ENCODE measurements at regions not wholly inside any gene's neighbourhood (a gene's known extent, or its start where the extent isn't known, plus 50 kb on each side); places are given as distances from the start of the nearest gene placed in this dataset.
"Not testable (repeated sequence)": the region's sequence is repeated elsewhere in the genome, so short reads cannot be mapped to it uniquely, and the experiment has no call there.

DNA sequence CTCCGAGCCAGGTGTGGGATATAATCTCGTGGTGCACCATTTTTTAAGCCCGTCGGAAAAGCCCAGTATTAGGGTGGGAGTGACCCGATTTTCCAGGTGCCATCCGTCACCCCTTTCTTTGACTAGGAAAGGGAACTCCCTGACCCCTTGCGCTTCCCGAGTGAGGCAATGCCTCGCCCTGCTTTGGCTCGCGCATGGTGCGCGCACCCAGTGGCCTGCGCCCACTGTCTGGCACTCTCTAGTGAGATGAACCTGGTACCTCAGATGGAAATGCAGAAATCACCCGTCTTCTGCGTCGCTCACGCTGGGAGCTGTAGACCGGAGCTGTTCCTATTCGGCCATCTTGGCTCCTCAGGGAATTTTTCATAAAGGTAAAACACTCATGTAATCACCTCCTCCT lies 63.9 kb downstream of the RWDD3 start:
- DNase-seq (ENCODE audit: low spot score in 2 of 2); ATAC-seq; H3K36me3 Mint-ChIP-seq; H3K27ac Mint-ChIP-seq; H3K9me3 Mint-ChIP-seq: not testable (repeated sequence)

DNA sequence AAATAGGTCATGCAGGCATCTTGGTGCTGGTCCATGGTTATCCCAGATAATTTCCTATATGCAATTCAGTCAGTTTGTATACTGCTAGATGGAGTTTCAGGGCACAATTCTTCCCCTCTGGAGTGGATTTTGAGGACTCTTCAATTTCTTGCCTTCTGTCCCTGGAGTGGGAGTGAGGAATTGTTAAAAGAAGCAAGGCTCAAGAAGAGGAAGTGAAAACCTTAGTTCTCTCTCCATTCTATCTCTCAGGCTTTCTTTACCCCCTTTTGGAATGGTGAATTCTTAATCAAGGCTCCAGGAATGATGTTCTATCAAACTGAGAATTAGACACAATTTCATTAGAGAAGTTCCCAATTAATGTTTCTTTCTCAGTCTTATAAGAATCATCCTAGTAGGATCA lies 67.1 kb downstream of the RWDD3 start:
- Mint-ChIP-seq H3K27ac (no peak overlapping the region), H3K36me3 (no peaks in the 10 kb centered on the region), H3K9me3 (no peaks in the 10 kb centered on the region)
- DNase-seq (ENCODE audit: low spot score in 2 of 2) = no peak
- no peak for ATAC-seq

DNA sequence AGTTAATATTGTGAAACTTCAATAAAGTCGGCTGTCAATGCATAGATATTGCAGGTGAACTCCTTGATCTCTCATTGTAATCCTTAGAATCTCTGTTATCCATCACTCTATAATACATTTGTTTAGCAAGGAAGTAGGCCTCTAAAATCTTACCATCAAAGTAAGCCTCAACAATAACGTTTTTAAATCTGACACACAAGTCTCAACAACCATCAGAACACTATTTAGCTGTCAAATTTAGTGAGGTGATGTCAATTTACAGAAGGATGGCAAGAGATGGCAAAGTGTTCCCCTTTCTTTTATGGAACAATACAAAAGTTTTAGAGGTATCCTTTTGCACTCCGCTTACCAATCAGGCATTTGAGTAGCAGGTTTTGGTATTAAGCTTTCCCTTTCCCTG lies 67.6 kb downstream of the RWDD3 start:
- ATAC-seq = no peak
- no peaks in the 10 kb centered on the region for H3K36me3 Mint-ChIP-seq

DNA sequence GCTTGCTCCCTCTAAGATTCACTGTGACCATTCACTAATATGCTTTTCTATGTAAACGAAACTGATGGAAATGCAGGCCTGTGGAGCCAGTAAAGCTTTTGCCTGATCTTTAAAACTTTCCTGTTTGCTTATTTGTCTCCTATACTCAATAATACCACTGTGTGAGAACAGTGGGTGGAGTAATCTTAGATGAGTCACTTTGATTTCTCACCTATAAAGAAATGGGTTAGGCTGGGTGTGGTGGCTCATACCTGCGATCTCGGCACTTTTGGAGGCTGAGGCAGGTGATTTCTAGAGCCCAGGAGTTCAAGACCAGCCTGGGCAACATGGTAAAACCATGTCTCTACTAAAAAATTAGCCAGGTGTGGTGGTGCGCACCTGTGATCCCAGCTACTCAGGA lies 70.8 kb downstream of the RWDD3 start:
- Mint-ChIP-seq H3K27ac (no peak overlapping the region), H3K36me3 (no peaks in the 10 kb centered on the region), H3K9me3 (no peaks in the 10 kb centered on the region)
- ATAC-seq (no peak), DNase-seq (ENCODE audit: low spot score in 2 of 2) (no peak)

More for the DNA sequence above, 67.6 kb downstream of the RWDD3 start:
- H3K27ac Mint-ChIP-seq = no peak overlapping the region
- no peaks in the 10 kb centered on the region for H3K9me3 Mint-ChIP-seq
- DNase-seq (ENCODE audit: low spot score in 2 of 2) = no peak

DNA sequence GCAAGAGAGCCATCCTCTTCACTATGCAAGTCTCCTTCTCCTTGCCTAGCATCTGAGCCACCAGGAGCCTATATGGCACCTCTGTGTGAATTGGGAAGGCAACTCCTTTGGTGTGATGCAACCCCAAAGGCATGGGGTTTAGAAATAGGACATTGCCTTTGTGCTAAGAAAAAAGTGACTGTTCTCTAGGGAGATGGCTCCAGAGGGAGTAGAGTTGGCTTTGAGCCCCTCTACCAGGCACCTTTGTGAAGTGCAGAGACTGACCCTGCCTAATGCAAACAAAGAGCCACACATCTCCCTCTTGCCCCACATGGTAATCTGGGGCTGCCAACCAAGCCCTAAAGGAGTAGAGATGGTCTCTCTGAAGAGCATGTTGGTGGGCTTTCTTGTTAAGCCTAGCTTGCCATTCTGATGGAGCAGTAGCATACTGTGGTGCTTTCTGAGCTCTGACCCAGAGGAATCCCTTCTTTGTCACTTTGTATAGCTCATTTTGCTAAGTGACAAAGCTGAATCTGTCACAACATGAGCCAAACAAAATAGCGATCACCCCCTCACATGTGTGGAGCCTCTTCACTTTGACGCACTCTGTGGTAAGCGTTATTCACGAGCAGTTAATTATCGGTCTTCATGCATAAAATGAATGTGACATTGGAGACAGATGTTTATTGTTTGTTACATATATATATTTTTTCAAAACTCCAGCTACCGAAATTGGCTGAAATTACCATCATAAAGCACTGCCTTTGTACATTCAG lies 74.4 kb downstream of the RWDD3 start:
- Mint-ChIP-seq H3K9me3 (no peaks in the 10 kb centered on the region), H3K27ac (no peak overlapping the region), H3K36me3 (no peaks in the 10 kb centered on the region)
- ATAC-seq (no peak), DNase-seq (ENCODE audit: low spot score in 2 of 2) (no peak)

DNA sequence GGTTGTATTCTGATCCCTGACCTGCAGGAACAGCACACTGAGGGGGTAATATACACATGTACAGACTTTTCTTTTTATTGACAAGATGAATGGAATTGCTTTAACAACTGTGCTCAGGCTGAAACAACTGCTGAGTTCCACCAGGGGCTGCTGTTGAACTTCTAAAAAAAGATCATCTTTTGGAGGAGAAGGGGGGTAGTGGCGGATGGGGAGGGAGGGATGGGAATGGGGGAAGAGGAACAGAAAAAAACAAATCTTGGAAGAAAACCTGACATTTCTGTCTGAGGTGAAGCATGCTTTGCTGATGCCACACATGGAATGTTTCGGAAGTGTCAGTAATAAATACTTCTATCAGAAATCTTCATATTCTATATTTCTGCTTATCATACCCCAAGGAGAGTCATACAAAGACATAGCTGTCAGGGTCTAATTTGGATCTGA lies 75.0 kb downstream of the RWDD3 start:
- no peaks in the 10 kb centered on the region for H3K36me3 Mint-ChIP-seq
- DNase-seq (ENCODE audit: low spot score in 2 of 2) (no peak), ATAC-seq (no peak)
- H3K9me3 Mint-ChIP-seq = no peaks in the 10 kb centered on the region
- no peak overlapping the region for H3K27ac Mint-ChIP-seq

DNA sequence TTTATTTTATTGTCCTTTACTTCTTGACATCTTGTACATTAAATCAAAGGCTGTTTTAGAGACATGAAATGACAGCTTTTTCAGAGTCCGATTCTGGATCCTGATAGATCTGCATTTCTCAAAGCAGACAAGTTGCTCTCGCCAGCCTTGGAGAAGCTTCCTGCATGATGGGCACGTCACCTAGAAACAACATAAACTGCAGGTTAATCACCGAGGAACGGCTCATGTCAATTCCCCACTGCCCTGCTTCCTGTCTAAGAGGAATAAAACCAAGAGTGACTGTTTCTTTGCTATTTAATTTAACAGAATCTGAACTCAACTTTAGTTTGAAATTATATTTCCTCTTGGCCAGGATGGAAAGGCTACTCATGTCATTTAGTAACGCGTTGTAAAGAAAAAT lies 77.0 kb downstream of the RWDD3 start:
- DNase-seq (ENCODE audit: low spot score in 2 of 2) = no peak
- Mint-ChIP-seq H3K27ac (no peak overlapping the region), H3K36me3 (no peaks in the 10 kb centered on the region)

DNA sequence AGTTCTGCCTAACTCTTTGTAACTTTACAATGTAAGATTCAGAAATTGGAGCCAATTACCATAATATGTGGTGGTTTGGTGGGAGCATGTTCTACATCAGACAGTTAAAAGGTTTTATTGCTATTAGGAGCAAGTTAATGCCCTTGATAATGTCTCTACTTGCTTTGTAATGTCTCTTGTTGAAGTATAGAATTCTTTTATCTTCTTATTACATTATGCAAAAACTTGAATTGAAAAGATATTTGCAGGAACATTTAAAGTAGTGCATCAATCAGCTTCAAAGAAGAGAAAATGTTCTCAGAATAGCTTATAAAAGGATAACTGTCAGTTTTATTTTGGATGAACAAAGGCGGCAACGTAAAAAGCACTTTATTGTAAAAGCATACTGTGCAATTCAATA lies 77.8 kb downstream of the RWDD3 start:
- peaks cover 0 to 2% of the 10 kb centered on the region in 2 donors for H3K9me3 Mint-ChIP-seq
- ATAC-seq (no peak), DNase-seq (ENCODE audit: low spot score in 2 of 2) (no peak)
- no peaks in the 10 kb centered on the region for H3K36me3 Mint-ChIP-seq
- no peak overlapping the region for H3K27ac Mint-ChIP-seq

More for the DNA sequence above, 77.0 kb downstream of the RWDD3 start:
- no peaks in the 10 kb centered on the region for H3K9me3 Mint-ChIP-seq
- ATAC-seq = no peak

DNA sequence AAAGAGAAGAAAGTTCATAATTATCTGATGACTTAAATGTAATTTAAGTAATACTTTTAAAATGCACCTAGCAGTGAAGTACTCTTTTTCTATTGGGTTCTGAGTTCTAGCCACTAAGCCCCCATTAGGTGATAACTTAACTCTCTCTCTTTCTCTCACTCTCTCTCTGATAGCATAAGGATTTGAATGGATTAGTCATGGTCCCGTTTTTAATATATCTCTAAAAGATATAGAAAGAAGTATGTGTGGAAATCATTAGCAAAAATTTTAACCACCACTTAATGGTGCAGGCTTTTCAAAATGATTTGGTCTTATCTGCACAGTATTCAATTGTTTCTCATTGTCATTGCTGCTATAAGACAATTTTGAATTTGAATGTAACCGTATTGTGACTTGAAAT lies 78.2 kb downstream of the RWDD3 start:
- Mint-ChIP-seq H3K9me3 (peaks cover 0 to 4% of the 10 kb centered on the region in 2 donors), H3K36me3 (no peaks in the 10 kb centered on the region), H3K27ac (no peak overlapping the region)
- ATAC-seq (no peak), DNase-seq (ENCODE audit: low spot score in 2 of 2) (no peak)

DNA sequence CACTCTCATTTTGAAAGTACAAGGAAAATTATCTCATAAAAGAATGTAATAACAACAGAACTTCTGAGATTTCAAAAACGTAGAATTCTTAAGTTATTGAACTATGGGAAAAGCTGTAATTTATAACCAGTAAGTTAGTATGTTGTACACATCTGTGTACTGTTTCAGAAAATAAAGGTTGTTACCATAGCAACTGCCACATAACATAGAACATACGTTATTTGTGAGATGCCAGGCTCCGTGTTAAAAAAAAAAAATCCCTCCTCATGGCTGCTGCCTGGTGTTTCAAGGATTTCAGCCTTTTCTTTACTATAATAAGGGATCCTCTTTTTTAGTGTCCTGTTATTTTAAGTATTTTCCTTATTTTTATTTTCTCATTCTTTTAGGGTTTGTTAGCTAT lies 79.5 kb downstream of the RWDD3 start:
- Mint-ChIP-seq H3K9me3 (peaks cover 0 to 4% of the 10 kb centered on the region in 2 donors), H3K27ac (no peak overlapping the region), H3K36me3 (no peaks in the 10 kb centered on the region)
- no peak for ATAC-seq
- no peak for DNase-seq (ENCODE audit: low spot score in 2 of 2)

DNA sequence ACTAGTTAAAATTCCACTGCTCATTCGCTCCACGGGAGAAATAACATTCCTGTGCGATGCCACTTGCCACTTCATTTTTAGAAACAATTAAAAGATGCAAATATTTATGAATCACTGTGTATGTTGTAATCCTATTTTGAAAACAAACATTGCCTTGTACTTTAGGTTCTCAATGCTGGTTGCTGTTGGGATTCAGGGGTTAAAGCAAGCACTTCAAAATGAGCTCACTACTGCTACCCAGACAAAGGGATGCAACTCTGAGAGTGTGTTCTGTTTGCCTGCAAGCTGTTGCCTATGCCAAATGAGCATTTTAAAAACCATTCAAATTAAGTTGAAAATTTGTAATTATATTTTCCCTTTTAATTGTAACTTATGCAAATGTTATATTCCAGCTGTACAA lies 87.5 kb downstream of the RWDD3 start:
- no peaks in the 10 kb centered on the region for H3K36me3 Mint-ChIP-seq
- peaks cover 0 to 4% of the 10 kb centered on the region in 2 donors for H3K9me3 Mint-ChIP-seq
- no peak for DNase-seq (ENCODE audit: low spot score in 2 of 2)
- H3K27ac Mint-ChIP-seq = no peak overlapping the region
- ATAC-seq = no peak

DNA sequence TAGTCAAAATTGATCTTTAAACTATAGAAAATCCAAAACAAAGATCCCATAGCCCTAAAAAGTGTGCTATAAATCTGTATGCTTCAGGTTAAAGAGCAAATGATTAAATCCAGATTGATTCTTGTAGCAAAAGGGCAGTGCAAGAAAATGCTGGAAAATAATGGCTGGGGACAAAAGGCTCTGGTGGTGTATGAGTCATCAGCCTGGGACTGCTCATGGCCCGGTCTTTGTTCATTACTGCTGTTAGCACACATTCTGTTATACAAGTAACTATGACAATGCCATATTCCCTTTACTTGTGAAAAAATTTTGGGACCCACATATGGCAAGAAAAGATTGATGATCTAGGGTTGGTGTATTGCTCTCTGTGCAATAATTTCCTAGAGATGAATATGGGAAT lies 89.1 kb downstream of the RWDD3 start:
- H3K36me3 Mint-ChIP-seq = no peaks in the 10 kb centered on the region
- no peak for ATAC-seq
- no peaks in the 10 kb centered on the region for H3K9me3 Mint-ChIP-seq
- no peak for DNase-seq (ENCODE audit: low spot score in 2 of 2)
- H3K27ac Mint-ChIP-seq = no peak overlapping the region

DNA sequence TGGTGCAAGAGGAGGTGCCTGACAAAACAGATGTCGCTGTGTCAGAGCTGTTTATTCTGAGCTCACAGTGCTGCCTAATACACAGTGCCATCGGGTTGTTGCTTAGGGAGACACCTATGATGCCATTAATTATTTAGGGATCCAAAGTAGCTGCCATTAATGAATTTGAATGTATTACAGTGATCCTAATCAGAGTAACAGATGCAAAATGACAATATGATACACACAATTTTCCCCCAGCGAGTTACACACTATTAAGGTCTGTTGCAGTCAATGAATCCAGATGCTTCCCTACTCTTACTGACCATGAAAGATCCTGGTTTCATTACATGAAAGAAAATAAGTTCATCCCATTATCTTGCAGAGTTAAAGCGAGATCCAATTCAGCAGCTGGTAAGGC lies 91.3 kb downstream of the RWDD3 start:
- H3K36me3 Mint-ChIP-seq = no peaks in the 10 kb centered on the region
- H3K9me3 Mint-ChIP-seq = no peaks in the 10 kb centered on the region
- H3K27ac Mint-ChIP-seq = no peak overlapping the region
- ATAC-seq (no peak), DNase-seq (ENCODE audit: low spot score in 2 of 2) (no peak)

DNA sequence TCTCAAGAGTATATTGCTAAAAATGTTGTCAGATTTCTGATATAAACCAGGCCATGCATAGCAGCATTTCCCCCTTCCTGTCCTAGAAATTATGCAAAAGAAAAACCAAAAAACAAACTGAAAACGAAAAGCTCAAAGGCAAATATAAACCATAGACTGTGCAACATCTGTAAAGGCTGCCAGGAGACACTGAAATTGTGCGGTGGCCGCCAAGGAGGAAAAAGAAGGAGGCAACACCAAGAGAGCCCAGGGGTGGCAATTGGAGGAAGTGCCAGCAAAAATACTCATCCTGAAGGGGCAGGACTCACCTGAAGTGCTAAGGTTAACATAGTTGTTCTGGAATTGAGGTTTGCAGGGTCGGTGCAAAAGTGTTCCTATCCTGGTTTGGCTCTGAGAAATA lies 92.0 kb downstream of the RWDD3 start:
- no peaks in the 10 kb centered on the region for H3K36me3 Mint-ChIP-seq
- no peak for ATAC-seq

DNA sequence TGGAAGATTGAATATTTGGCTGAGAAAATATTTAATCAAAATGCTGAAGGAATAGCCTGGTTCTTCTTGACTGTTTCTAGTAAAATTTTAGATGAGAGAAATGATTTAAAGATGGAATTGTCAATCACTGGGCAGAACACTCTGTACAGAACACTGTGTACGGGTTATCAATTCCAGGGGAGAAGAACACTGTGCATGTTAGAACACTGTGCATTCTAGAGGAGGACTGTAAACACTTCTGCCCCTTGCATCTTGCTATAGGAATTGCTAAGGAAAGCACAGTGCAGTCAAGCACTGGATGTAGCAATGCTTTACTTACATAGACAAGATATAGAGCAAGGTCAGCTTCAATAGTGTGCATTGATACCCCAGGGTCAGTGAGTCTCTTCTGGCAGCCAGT lies 98.7 kb downstream of the RWDD3 start:
- no peak for ATAC-seq
- peaks cover 0 to 5% of the 10 kb centered on the region in 2 donors for H3K9me3 Mint-ChIP-seq
- H3K36me3 Mint-ChIP-seq = no peaks in the 10 kb centered on the region
- no peak overlapping the region for H3K27ac Mint-ChIP-seq
- no peak for DNase-seq (ENCODE audit: low spot score in 2 of 2)

More for the DNA sequence above, 92.0 kb downstream of the RWDD3 start:
- Mint-ChIP-seq H3K27ac (no peak overlapping the region), H3K9me3 (no peaks in the 10 kb centered on the region)
- no peak for DNase-seq (ENCODE audit: low spot score in 2 of 2)

DNA sequence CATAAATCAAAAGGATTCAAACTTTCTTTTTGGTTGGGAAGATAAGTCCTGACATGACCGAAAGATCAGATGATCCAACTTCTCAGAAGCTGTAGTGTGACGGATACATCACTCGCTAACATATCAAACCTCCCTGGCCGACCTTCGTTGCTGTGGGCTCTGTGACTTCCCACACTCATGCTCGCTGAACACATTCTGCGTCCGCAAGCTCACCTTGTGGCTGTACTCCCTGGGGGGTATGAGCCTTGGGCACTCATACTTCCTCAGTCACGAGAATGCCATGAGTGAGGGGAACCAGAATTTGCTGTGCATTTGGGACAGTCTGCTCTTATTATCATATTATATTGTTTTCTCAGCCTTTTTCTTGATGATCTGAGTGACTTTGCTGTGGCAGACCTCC lies 105.4 kb downstream of the RWDD3 start:
- Mint-ChIP-seq H3K36me3 (no peaks in the 10 kb centered on the region), H3K9me3 (peaks cover 0 to 5% of the 10 kb centered on the region in 2 donors), H3K27ac (no peak overlapping the region)
- ATAC-seq (no peak), DNase-seq (ENCODE audit: low spot score in 2 of 2) (no peak)

DNA sequence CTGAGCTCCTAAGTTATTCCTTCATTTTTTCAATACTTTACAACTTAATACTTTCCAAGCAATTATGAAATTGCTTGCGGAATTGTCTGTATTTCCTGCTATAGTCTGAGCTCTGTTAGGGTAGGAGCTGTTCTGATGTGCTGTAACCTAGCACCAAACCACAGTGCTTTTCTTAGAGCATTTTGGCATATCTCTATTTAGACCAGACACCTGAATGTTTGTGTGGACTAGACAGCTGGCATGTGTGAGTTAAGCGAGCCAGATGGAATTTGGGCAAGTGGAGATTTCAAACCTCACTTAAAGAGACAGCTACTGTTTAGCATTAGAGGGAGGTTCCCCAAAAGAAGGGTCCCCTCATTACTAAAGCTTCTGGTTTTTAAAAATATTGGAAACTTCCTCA lies 106.1 kb downstream of the RWDD3 start:
- Mint-ChIP-seq H3K27ac (no peak overlapping the region), H3K36me3 (no peaks in the 10 kb centered on the region), H3K9me3 (peaks cover 0 to 5% of the 10 kb centered on the region in 2 donors)
- no peak for DNase-seq (ENCODE audit: low spot score in 2 of 2)
- no peak for ATAC-seq

DNA sequence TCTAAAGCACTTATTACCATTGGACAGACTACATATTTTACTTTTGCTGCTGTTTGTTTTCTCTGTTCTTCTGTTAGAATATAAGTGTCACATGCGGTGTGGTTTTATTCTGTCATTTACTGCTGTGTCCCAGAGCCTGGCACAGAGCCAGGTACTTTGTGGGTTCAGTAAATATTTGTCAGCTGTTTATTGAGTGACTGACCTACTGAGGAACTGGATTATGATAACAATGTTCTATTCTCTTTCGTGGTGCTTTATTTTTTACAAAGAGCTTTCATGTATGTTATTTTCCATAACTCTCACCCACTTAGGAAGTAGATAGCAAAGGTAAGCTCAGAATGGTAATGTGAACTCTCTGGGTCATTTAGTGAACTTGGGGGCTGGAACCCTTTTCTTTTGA lies 118.8 kb downstream of the RWDD3 start:
- Mint-ChIP-seq H3K27ac (no peak overlapping the region), H3K36me3 (no peaks in the 10 kb centered on the region), H3K9me3 (peaks cover 0 to 4% of the 10 kb centered on the region in 2 donors)
- DNase-seq (ENCODE audit: low spot score in 2 of 2) = no peak
- no peak for ATAC-seq

All from activated naive CD4-positive, alpha-beta T cell treated with anti-CD3 and anti-CD28 coated beads, Interleukin-2, amount 50 U/mL, for 72 hours (primary cell).